NCI-H128 (cell line): ENCODE measurements at regions not wholly inside any gene's neighbourhood (a gene's known extent, or its start where the extent isn't known, plus 50 kb on each side); places are given as distances from the start of the nearest gene placed in this dataset.

ENCODE experiments used
- DNase-seq: peaks from one replicate; lab custom pipeline; 2025; ENCODE audit not compliant: unreplicated experiment; lab: John Stamatoyannopoulos, UW

- DNase-seq = no peak
Measured at GRCh38 chr2:121955872-121956271, 200.4 kb downstream of the TSN start.

GRCh38 chr2:121960251-121960650 is 204.8 kb downstream of the TSN start:
- no peak for DNase-seq

DNA sequence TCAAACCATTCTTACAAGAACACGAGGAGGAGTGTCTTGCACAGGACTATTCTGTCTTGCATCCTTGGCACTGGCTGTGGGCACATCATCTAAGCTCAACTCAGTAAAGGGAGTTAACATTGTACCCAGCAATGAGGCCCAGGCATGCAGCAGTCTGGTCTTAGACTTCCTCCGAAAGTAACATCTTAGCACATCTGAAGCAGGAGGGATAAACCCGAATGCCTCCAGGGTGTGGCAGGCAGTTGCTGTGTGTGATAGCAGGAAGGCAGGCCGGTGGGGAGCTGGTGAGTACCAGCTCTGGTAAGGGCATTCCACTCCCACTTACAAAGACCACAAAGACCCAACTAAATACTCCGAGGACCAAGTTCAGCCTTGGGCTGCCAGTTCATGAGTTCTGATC is 206.3 kb downstream of the TSN start:
- no peak for DNase-seq

DNA sequence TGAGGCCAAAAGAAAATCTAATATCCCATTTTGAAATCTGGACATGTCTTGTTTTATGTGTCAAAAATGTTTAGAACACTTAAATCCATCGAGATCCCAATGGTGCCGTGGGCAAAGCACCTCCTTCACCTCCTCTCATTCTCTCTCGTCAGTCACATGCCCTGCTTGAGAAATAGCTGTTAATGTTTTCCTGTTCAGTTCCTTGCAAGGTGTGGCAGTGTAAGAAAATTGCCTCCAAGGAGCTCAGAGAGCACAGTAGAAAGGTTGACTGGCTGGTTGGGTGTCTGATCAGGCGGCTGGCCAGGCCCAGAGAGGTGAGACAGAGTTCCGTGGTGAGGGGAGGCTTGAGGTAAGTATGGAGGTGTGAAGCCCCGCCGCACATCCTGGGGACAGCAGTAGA is 210.2 kb downstream of the TSN start:
- DNase-seq = no peak

GRCh38 chr2:121966663-121967062 is 211.2 kb downstream of the TSN start:
- DNase-seq = no peak

GRCh38 chr2:121969166-121969565 is 213.7 kb downstream of the TSN start:
- no peak for DNase-seq

DNA sequence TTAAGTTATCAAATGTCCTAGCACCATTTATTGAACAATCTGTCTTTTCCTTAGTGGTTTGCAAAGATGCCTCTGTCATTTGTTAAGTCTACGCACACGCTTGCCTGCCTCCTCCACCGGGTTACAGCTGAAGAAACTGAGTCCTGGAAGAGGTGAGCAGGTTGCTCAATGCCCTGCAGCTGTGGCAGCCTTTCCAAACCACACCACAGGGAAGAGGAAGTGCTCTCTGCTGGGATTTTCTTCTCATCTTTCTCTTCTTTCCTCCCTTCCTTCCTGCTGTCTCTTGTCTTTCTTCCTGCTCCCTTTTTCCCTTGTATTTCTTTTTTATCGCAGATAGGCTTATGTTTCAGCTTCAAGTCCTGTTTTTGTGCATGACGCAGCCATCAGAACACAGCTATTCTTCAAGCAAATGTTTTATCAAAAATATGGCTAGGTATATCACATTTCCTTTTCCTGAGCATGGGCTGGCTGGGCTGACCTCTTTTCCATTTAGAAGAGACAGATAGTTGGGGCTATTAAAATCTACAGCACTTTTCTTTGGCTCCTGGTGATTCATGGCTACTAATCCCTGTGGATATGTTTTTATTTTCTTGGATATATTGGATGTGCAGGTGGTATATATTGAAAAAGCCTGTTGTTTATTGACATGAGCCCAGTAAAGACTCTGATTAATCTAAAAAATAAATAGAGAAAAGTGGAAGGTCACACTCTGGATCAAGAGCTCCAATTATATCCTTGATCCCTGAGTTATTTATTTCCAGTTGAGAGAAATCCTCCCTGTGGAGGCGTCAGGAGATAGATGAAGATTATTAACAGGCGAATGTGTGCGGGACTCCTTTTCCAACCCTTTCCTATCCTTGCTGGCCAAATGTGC is 214.6 kb downstream of the TSN start:
- DNase-seq = no peak

DNA sequence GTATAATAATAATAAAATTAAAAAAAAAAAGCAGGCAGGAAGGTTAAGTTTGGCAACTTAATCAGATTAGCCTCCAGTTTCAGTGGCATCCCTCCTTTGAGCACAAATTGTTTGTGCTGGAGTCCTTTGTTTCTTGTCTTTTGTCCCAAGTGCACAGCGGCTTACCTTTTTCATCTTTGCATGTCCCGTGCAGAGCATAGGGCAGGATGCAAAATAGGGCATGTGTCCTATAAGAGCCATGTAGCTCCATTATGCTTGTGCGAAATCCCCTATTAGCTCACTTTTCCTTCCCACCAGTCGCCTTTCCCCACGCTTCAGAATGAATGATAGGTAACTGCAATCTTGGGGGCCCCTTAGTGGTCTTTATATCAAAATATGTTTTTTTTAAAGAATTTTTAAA is 216.8 kb downstream of the TSN start:
- no peak for DNase-seq

DNA sequence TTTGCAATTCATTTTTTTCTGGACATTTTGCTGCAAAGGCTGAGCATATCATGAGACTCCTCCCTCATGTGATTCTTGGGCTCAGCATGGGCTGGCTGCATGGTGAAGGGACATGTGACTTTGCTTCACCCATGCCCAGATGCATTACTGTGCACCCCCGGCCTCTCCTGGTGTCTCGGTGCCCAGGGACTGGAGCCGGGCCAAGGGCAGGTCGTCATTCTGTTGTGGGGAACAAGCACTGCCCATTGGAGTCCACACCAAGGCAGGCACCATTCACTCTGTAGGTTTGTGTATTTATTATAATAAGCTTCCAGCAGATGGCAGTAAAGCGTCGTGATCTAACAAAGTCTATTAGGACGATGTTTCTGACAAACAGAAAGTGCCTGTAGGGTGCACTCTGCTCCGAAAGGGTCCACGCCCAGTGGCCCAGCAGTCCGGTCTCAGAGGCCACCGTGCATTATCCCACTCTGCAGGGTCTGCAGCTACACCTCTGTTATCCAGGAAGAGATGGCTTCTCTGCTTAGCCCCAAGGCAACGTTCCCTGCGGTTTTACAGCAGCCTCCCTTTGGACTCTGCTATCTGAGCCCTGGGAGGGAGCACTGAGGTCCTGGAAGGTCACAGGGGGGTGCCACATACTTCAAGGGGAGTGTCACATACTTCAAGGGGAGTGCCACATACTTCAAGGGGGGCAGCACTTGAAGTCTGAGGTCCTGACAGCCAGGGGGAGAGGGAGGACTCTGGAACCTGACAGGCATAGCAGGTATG is 219.6 kb downstream of the TSN start:
- DNase-seq = peak; percentile 62

DNA sequence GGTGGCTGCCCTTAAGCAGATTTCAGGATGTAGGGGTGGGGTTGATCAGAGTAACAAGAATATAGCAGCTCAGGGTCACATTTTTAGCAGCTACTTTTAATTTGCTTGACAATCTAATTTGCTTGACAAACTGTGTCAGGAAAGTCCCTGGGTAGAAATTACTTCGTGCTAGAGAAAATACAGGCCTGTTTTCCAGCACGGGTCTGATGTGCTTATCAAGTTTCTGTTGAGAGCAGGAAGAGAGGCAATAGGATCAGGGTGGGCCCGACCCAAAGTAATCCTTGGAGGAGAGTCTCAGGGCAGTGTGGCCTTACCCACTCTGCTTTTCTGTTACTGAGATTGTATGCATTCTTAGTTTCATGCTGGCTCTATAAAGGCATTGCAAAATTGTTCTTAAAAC is 221.5 kb downstream of the TSN start:
- no peak for DNase-seq

DNA sequence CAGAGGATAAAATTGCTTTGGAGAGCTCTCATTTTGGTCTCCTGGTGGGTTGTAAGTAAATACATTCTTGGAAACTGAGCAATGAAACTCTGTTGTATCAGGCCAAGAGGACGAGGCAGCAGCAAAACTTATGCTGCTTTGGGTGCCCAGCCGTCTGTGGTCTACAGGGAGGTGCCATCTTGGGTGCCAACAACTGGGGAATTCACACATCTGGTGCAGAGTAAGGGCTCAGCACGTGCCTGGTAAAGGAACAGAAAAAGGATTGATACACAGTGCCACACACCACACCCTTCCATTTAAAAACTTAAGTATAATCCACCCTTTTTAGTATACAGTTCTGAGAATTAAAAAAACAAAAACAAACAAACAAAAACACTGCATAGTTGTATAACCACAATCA is 221.9 kb downstream of the TSN start:
- no peak for DNase-seq

DNA sequence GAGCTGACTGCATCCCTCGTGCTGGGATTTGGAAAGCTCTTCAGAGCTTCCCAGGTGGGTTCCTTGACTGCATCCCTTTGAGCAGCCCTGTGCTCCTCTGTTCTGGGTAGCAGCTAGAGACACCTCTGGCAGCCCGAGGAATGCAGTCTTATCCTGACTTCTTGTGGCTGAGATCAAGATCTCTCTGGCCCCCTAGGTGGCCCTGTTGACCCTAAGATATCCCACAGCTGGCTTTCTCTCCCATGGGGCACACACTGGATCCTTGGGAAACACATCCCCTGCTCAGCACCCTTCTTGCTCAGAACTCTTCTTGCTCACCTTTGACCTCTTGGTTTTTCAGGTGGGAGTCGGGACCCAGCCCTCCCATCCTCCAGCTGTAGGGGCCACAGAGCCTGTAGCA is 237.2 kb downstream of the TSN start:
- no peak for DNase-seq

GRCh38 chr2:121993682-121994081 is 238.2 kb downstream of the TSN start:
- no peak for DNase-seq

DNA sequence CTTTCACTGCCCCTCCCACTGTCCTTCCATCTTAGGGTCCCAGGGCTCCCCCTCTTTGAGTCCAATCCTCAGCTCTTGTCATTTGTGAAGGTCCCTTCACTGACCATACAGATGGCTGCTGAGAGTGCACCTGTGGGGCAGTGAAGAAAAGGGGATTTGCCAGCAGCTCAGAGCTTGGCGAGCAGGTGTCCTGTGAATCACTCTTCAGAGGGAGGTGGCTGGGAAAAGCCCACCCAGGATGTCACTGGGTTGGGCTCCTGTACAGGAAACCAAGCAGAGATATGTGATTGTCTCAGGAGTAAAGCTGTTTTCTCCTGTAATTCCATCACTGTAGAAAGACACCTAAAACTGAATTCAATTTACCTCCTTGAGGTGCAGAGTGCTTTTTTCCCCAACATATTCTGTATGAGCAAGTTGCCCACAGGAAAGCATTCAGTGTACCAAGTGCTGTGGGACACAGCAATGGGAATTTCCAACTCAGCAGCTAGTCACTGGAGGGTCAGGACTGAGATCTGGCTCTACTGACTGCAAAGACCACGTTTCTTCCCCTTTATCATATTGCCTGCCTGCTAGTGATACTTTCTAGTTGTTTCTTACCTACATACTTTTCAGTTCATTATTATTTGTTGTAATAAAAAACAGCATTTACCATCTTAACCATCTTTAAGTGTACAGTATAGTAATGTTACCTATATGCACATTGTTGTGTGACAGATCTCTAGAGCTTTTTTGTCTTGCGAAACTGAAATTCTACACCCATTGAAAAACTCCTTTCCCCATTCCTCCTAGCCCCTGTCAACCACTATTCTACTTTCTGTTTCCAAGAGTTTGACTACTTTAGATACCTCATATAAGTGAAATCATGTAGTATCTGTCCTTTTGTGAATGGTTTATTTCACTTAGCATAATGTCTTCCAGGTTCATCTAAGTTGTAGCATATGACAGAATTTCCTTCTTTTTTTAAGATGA is 239.1 kb downstream of the TSN start:
- DNase-seq = no peak

DNA sequence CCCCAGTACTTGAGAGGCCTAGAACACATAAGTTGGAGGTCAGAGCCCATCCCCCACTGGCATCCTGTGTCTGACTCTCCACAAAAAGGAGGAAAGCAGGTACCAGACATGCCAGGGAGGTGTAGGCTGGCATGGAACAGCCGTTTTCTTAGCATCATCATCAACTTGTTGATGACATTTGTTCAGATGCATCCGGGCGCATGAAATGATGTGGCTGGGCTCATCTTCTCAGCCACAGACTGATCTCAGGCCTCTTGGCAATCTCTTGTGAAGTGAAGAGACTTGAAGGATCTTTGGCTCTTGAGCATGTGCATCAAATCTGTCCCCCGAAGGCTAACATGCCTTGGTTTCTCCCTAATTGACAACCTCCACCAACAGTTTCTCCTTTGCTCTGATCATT is 243.3 kb downstream of the TSN start:
- DNase-seq = no peak

DNA sequence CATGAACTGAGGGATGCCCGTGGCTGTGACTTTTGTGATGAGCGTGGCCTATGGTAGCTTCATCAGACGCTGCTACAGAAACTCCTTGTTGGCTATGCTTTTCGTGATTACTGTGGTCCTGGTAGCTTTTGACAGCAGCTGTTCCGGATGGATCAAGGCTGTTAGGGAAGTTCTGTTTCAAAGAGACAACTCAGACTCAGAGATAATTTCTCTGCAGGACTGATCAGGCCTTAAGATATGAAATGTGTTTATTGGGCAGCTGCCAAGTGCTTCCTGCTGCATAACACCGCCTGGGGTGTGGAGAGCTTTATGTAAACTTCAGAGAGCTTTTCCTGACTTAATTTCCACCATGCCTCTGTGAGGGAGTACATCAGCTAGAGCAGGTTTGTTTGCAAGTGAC is 243.8 kb downstream of the TSN start:
- no peak for DNase-seq

- no peak for DNase-seq
Measured at GRCh38 chr2:122000556-122001340, 245.3 kb downstream of the TSN start.

- DNase-seq = no peak
Measured at GRCh38 chr2:122001441-122001874, 246.0 kb downstream of the TSN start.

- peak; percentile 33 for DNase-seq
Measured at GRCh38 chr2:122003196-122003940, 247.9 kb downstream of the TSN start.

GRCh38 chr2:122007126-122007525 is 251.7 kb downstream of the TSN start:
- no peak for DNase-seq
